Karpas-422 (cell line): ENCODE measurements at regions not wholly inside any gene's neighbourhood (a gene's known extent, or its start where the extent isn't known, plus 50 kb on each side); places are given as distances from the start of the nearest gene placed in this dataset.

Source experiments
- DNase-seq: peaks from one replicate; pipeline ENCODE4 v3.0.0-alpha.2; 2015
- H2AFZ ChIP-seq: fragments of 200-600 bp; sonication (generic); 2 replicates; pipeline ENCODE4 v1.6.1; 2014; ENCODE audit warnings: antibody characterized with exemption, low read length, mixed read lengths
- H3K27ac ChIP-seq: fragments of 200-600 bp; sonication (generic); 2 replicates; pipeline ENCODE4 v1.5.1; 2014; ENCODE audit warnings: mild to moderate bottlenecking, low read length, moderate library complexity
- H3K27me3 ChIP-seq: fragments of 200-600 bp; sonication (generic); 2 replicates; pipeline ENCODE4 v1.6.1; 2014; ENCODE audit warnings: low read length, mixed read lengths
- H3K36me3 ChIP-seq: fragments of 200-600 bp; sonication (generic); 2 replicates; pipeline ENCODE4 v1.6.1; 2014; ENCODE audit warnings: low read length, mixed read lengths; ENCODE audit not compliant: insufficient read depth
- H3K4me1 ChIP-seq: fragments of 200-600 bp; sonication (generic); 2 replicates; pipeline ENCODE4 v1.6.1; 2014; ENCODE audit warnings: mild to moderate bottlenecking, low read length, mixed read lengths
- H3K4me2 ChIP-seq: fragments of 200-600 bp; sonication (generic); 2 replicates; pipeline ENCODE4 v1.6.1; 2014; ENCODE audit warnings: low read length, low read depth, mild to moderate bottlenecking; ENCODE audit not compliant: poor library complexity, severe bottlenecking
- H3K4me3 ChIP-seq: fragments of 200-600 bp; sonication (generic); 2 replicates; pipeline ENCODE4 v1.5.1; 2014; ENCODE audit warnings: mild to moderate bottlenecking, antibody characterized with exemption, low read length, mixed read lengths
- H3K79me2 ChIP-seq: fragments of 200-600 bp; sonication (generic); 2 replicates; pipeline ENCODE4 v1.6.1; 2014; ENCODE audit warnings: mild to moderate bottlenecking, low read length, mixed read lengths
- H3K9ac ChIP-seq: fragments of 200-600 bp; sonication (generic); 2 replicates; pipeline ENCODE4 v1.6.0; 2014; ENCODE audit warnings: low read length
- H3K9me2 ChIP-seq: fragments of 200-600 bp; sonication (generic), shearing (Covaris generic); replicated peaks from 2 replicates; pipeline ENCODE4 v1.6.0; 2014; ENCODE audit warnings: mild to moderate bottlenecking, low read length, moderate library complexity; ENCODE audit not compliant: insufficient read depth
- H3K9me3 ChIP-seq: fragments of 300-700, 200-600 bp; sonication (generic); 2 replicates; pipeline ENCODE4 v1.6.1; 2014; ENCODE audit warnings: low read length, mixed read lengths
- H4K20me1 ChIP-seq: fragments of 200-600 bp; sonication (generic); 2 replicates; pipeline ENCODE4 v1.6.1; 2014; ENCODE audit warnings: mild to moderate bottlenecking, antibody characterized with exemption, low read length, low read depth; ENCODE audit not compliant: insufficient read depth

DNA sequence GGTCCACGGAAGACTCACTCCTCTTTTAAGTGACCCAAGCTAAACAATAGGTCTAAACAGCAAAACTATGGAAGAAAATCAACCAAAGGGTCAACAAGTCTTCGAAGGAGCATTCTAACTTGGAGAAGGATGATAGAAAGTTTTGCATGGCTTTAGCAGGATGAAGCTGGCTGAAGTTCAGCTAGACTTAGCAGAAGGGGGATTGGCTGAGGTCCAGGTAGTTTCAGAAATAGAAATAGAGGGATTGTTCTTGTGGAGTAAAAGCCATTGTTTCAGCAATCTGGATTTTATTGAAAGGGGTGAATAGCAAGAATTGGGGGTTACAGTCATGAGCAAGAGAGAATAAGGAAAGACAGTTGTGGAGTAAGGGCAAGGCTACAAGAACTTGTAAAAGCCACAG, 84.7 kb upstream of the TSPAN8 start:
- no peaks in the 10 kb centered on the region for H3K9me3 ChIP-seq
- no peak overlapping the region for H3K4me3 ChIP-seq
- H3K4me2 ChIP-seq, result no peak overlapping the region
- H3K36me3 ChIP-seq, result no peaks in the 10 kb centered on the region
- H3K79me2 ChIP-seq, result no peaks in the 10 kb centered on the region
- H3K27me3 ChIP-seq, result no peaks in the 10 kb centered on the region
- H3K4me1 ChIP-seq, result no peaks in the 10 kb centered on the region
- H2AFZ ChIP-seq, result no peak overlapping the region
- H3K9ac ChIP-seq, result no peak overlapping the region
- H3K9me2 ChIP-seq, result no peaks in the 10 kb centered on the region; the same call in 1 of the 2 replicates
- no peak overlapping the region for H3K27ac ChIP-seq
- DNase-seq, result no peak
- H4K20me1 ChIP-seq, result no peaks in the 10 kb centered on the region

DNA sequence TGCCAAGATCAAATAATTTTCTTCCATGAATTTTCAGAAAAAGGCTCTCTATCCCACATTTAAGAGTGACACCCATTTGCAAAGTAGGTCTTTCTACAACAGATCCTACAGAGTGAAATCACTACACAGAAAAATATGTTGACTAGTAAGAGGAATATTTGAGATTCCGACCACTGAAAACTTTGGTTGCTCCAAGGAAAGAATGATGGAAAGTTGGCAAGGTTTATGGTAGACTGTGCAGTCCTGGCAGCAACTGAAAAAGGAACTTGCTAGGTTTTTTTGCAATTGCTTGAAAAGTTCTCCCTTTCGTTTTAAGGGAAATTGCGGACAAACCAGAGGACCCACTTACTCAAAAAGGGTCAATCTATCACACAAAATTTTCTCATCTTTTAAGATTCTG, 83.1 kb upstream of the TSPAN8 start:
- Histone ChIP-seq H4K20me1 (no peaks in the 10 kb centered on the region), H3K9me2 (no peaks in the 10 kb centered on the region), H3K4me3 (no peak overlapping the region), H3K36me3 (no peaks in the 10 kb centered on the region), H3K9ac (no peak overlapping the region), H3K79me2 (no peaks in the 10 kb centered on the region), H3K4me1 (no peaks in the 10 kb centered on the region), H3K4me2 (no peak overlapping the region), H2AFZ (no peak overlapping the region), H3K27me3 (no peaks in the 10 kb centered on the region), H3K9me3 (no peaks in the 10 kb centered on the region), H3K27ac (no peak overlapping the region)
- DNase-seq, result no peak

DNA sequence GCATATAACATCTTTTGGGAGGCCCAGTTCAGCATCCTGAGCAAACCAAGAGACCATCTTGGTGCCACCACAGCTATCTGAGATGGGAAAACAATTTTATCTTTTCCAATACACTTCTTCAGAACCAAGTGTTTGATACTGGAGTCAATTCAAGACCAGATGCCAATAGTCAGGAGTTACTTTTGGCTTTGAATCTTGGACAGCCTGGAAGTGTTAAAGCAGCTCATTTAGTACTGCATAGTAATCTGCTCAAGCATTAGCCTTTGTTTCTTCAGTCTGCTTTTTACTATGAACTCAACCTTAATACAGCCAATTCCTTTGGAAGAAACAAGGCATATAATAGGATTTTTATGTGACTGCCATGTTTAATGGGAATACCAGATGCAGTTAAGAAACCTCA, 81.9 kb upstream of the TSPAN8 start:
- DNase-seq, result no peak
- H3K4me3 ChIP-seq, result no peak overlapping the region
- H3K27ac ChIP-seq, result no peak overlapping the region
- no peak overlapping the region for H3K4me2 ChIP-seq
- no peaks in the 10 kb centered on the region for H3K4me1 ChIP-seq
- H3K9me2 ChIP-seq, result no peaks in the 10 kb centered on the region
- no peaks in the 10 kb centered on the region for H3K36me3 ChIP-seq
- H3K27me3 ChIP-seq, result no peaks in the 10 kb centered on the region
- no peaks in the 10 kb centered on the region for H3K9me3 ChIP-seq
- H2AFZ ChIP-seq, result no peak overlapping the region
- no peaks in the 10 kb centered on the region for H4K20me1 ChIP-seq
- no peak overlapping the region for H3K9ac ChIP-seq
- no peaks in the 10 kb centered on the region for H3K79me2 ChIP-seq

DNA sequence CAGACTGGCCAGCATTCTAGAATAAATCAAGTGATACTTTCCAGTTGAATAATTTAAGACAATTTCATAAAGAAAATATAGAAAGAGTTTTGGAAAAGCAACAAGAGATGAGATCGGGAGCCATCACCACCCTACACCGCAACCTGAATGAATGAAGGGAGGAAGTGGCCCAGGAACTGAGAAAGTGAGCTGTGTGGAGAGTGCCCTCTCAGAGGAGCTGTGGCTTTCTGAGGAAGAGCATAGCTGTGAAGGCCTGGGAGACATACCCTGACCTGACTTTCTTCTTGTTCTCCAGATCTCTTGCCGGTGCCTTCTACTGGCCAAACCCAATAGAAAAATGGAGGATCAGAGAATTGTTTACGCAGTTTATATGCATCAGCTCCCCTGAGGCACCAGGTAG, 79.3 kb upstream of the TSPAN8 start:
- Histone ChIP-seq H3K4me1 (no peaks in the 10 kb centered on the region), H2AFZ (no peak overlapping the region), H3K27ac (no peak overlapping the region), H3K36me3 (no peaks in the 10 kb centered on the region), H3K9me2 (no peaks in the 10 kb centered on the region), H4K20me1 (no peaks in the 10 kb centered on the region), H3K27me3 (no peaks in the 10 kb centered on the region), H3K9me3 (no peaks in the 10 kb centered on the region), H3K4me3 (no peak overlapping the region), H3K79me2 (no peaks in the 10 kb centered on the region), H3K4me2 (no peak overlapping the region), H3K9ac (no peak overlapping the region)
- DNase-seq, result no peak

DNA sequence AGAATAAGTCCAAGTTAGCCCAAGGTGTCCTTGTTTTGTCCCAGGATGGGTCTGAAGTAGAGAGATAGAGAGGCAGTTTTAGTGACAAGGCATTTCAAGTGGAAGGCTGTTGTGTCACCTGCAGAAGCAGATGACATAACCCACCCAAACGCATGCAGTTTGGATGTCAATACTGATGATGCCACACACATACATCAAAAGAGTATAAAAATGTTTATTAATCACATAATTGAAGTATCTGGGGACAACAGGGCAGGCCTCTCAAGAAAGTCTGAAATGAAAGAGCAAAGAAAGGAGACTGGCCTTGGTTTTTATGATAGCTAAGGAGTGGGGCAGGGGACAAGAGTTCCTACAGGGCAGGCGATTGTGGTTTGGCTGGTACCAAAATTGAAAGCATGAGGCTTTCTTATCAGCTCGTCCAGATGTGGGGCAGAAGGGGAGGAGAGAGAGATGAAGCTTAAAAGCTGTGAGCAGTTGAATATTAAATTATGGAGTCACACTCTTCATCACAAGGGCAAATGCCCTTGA, 78.4 kb upstream of the TSPAN8 start:
- H3K9ac ChIP-seq, result no peak overlapping the region
- H3K27ac ChIP-seq, result no peak overlapping the region
- no peaks in the 10 kb centered on the region for H4K20me1 ChIP-seq
- no peaks in the 10 kb centered on the region for H3K4me1 ChIP-seq
- H3K79me2 ChIP-seq, result no peaks in the 10 kb centered on the region
- H3K4me3 ChIP-seq, result no peak overlapping the region
- H3K9me3 ChIP-seq, result no peaks in the 10 kb centered on the region
- H2AFZ ChIP-seq, result no peak overlapping the region
- H3K4me2 ChIP-seq, result no peak overlapping the region
- no peaks in the 10 kb centered on the region for H3K36me3 ChIP-seq
- DNase-seq, result no peak
- H3K27me3 ChIP-seq, result no peaks in the 10 kb centered on the region
- no peaks in the 10 kb centered on the region for H3K9me2 ChIP-seq

DNA sequence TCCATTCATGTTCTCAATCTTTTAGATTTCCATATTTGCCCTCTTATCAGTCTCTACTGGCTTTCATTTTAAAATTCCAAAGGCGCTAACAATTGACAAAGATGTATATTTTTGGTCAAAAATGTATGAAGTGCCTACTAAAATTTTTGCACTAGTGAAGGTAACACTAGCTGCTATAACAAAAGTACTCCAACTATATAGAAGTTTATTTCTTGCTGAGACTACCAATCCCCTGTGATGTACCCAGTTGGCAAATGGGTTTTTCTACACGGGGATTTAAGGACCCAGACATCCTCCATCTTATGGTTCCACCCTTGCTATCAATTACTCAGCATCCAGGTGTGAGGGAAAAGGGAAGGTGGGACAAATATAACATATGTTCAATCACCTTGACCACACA, 75.3 kb upstream of the TSPAN8 start:
- Histone ChIP-seq H3K27me3 (no peaks in the 10 kb centered on the region), H3K4me3 (no peak overlapping the region), H3K9me2 (no peaks in the 10 kb centered on the region), H3K4me1 (no peaks in the 10 kb centered on the region), H2AFZ (no peak overlapping the region), H3K9ac (no peak overlapping the region), H3K4me2 (no peak overlapping the region), H3K9me3 (no peaks in the 10 kb centered on the region), H3K36me3 (no peaks in the 10 kb centered on the region), H3K79me2 (no peaks in the 10 kb centered on the region), H4K20me1 (no peaks in the 10 kb centered on the region), H3K27ac (no peak overlapping the region)
- DNase-seq, result no peak

DNA sequence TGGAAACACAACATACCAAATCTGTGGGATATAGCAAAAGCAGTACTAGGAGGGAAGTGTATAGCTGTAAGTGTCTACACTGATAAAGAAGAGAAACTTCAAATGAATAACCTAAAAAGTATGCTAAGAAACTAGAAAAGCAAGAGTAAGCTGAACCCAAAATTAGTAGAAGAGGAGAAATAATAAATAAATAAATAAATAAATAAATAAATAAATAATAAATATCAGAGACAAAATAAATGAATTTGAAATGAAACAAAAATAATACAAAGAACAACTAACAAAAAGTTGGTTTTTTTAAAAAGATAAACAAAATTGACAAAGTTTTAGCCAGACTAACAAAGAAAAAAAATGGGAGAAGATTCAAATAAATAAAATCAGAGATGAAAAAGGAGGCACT, 72.7 kb upstream of the TSPAN8 start:
- H3K4me2 ChIP-seq, result no peak overlapping the region
- no peaks in the 10 kb centered on the region for H3K36me3 ChIP-seq
- H3K9ac ChIP-seq, result no peak overlapping the region
- H3K4me3 ChIP-seq, result no peak overlapping the region
- no peaks in the 10 kb centered on the region for H3K27me3 ChIP-seq
- H3K79me2 ChIP-seq, result no peaks in the 10 kb centered on the region
- H3K9me2 ChIP-seq, result no peaks in the 10 kb centered on the region
- no peaks in the 10 kb centered on the region for H3K4me1 ChIP-seq
- no peak overlapping the region for H3K27ac ChIP-seq
- DNase-seq, result no peak
- H3K9me3 ChIP-seq, result no peaks in the 10 kb centered on the region
- H4K20me1 ChIP-seq, result no peaks in the 10 kb centered on the region
- no peak overlapping the region for H2AFZ ChIP-seq

DNA sequence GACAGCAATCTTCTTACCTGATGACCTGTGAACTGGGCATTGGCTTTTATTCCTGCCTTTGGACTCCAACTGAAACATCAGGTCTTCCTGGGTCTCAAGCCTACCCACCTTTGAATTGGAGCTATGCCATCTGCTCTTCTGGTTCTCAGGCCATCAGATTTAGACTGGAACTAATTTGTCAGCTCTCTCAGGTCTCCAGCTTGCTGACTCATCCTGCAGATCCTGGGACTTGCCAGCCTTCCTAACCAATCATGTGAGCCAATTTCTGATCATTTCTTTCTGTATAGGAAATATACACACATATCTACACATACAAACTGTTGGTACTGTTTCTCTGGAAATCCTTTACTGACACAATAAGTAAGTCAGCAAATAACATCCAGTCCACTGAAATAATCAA, 65.3 kb upstream of the TSPAN8 start:
- H2AFZ ChIP-seq, result no peak overlapping the region
- H3K79me2 ChIP-seq, result no peaks in the 10 kb centered on the region
- H3K4me2 ChIP-seq, result no peak overlapping the region
- H3K9ac ChIP-seq, result no peak overlapping the region
- H3K27me3 ChIP-seq, result no peaks in the 10 kb centered on the region
- no peaks in the 10 kb centered on the region for H3K9me3 ChIP-seq
- no peaks in the 10 kb centered on the region for H3K9me2 ChIP-seq
- H3K4me1 ChIP-seq, result no peaks in the 10 kb centered on the region
- no peaks in the 10 kb centered on the region for H3K36me3 ChIP-seq
- no peak overlapping the region for H3K4me3 ChIP-seq
- H3K27ac ChIP-seq, result no peak overlapping the region
- no peak for DNase-seq
- no peaks in the 10 kb centered on the region for H4K20me1 ChIP-seq

DNA sequence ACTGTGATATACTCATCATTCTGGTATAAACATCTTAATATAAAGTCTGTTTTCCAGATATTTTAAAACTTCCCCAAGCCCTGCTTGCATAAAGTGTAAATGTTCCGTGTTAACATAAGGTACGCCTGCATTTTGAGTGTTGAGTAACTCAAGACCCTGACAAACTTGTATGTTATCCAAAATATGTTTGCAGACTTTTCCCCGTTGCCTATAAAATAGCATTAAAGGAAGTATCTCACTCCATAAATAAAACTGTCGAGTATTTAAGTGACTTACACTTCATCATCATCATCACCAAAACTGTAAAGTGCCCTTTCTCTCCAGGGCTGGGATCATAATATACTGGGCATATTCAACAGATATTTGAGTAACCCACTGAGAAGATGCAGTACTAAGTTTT, 64.6 kb upstream of the TSPAN8 start:
- H3K9me3 ChIP-seq, result no peaks in the 10 kb centered on the region
- H3K27me3 ChIP-seq, result no peaks in the 10 kb centered on the region
- H3K36me3 ChIP-seq, result no peaks in the 10 kb centered on the region
- H3K9ac ChIP-seq, result no peak overlapping the region
- no peaks in the 10 kb centered on the region for H4K20me1 ChIP-seq
- no peak overlapping the region for H3K4me3 ChIP-seq
- no peak overlapping the region for H3K4me2 ChIP-seq
- H3K4me1 ChIP-seq, result no peaks in the 10 kb centered on the region
- DNase-seq, result no peak
- no peaks in the 10 kb centered on the region for H3K79me2 ChIP-seq
- no peaks in the 10 kb centered on the region for H3K9me2 ChIP-seq
- no peak overlapping the region for H3K27ac ChIP-seq
- H2AFZ ChIP-seq, result no peak overlapping the region
